PC-9 (cell line): ENCODE measurements at regions not wholly inside any gene's neighbourhood (a gene's known extent, or its start where the extent isn't known, plus 50 kb on each side); places are given as distances from the start of the nearest gene placed in this dataset.

Experiments
- EZH2 ChIP-seq: fragments of 200-600 bp; sonication (generic); IDR thresholded peaks from 2 replicates; pipeline ENCODE4 v1.8.0; 2017; ENCODE audit warnings: antibody characterized with exemption, low read depth
- TF ChIP-seq, protein P1 (sequence below): fragments of 200-600 bp; sonication (generic); conservative IDR thresholded peaks from 2 replicates; pipeline ENCODE4 v1.6.1; 2017; ENCODE audit warnings: mixed run types, antibody characterized with exemption, mild to moderate bottlenecking, moderate library complexity

DNA sequence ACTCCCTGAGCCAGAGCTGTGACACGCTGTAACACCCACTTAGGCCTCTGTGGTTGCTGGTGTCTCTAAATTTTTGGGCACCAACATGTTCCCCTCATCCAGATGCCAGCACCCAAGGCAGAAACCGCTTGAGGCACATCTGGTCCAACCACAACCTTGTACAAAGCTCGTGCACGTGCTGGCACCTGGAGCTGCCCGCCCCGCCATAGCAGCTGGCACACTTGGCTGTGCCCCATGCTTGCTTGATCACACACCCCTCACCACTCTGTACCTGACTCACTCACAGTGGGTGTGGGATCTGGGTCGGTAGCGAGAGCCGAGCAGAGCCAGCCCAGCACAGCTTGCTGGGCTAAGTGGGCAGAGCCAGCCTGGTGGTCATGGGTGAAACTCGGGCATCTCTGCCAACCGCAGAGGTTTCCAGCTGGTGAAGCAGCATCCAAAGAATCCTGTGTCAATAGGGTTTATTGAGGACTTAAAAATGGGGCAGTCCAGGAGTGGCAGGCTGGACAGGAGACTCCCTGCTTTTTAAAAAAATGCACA lies 1210.4 kb downstream of the TYW1 start:
- TF ChIP-seq, protein P1, sequence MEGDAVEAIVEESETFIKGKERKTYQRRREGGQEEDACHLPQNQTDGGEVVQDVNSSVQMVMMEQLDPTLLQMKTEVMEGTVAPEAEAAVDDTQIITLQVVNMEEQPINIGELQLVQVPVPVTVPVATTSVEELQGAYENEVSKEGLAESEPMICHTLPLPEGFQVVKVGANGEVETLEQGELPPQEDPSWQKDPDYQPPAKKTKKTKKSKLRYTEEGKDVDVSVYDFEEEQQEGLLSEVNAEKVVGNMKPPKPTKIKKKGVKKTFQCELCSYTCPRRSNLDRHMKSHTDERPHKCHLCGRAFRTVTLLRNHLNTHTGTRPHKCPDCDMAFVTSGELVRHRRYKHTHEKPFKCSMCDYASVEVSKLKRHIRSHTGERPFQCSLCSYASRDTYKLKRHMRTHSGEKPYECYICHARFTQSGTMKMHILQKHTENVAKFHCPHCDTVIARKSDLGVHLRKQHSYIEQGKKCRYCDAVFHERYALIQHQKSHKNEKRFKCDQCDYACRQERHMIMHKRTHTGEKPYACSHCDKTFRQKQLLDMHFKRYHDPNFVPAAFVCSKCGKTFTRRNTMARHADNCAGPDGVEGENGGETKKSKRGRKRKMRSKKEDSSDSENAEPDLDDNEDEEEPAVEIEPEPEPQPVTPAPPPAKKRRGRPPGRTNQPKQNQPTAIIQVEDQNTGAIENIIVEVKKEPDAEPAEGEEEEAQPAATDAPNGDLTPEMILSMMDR: no peak
- TF ChIP-seq EZH2: no peak
